ENCODE measurements at regions not wholly inside any gene's neighbourhood (a gene's known extent, or its start where the extent isn't known, plus 50 kb on each side); places are given as distances from the start of the nearest gene placed in this dataset.

GRCh38 chr3:180330440-180330839 lies 271.5 kb upstream of the TTC14 start:
- H3K4me3 ChIP-seq (ENCODE audit: low read depth, low read length) = no peak overlapping the region
- no peaks in the 10 kb centered on the region for H3K36me3 ChIP-seq (ENCODE audit: insufficient read depth, low read length)
- H3K27ac ChIP-seq (ENCODE audit: low read depth, low read length) = no peak overlapping the region
- H3K27me3 ChIP-seq (ENCODE audit: insufficient read depth, low read length) = no peaks in the 10 kb centered on the region
- no peak overlapping the region for H2AFZ ChIP-seq (ENCODE audit: low read length, unreplicated experiment)
- H3K4me1 ChIP-seq (ENCODE audit: control insufficient read depth, insufficient read depth, low read length, unreplicated experiment) = no peaks in the 10 kb centered on the region
- no peaks in the 10 kb centered on the region for H3K79me2 ChIP-seq (ENCODE audit: control insufficient read depth, insufficient read depth, low read length, unreplicated experiment)

- no peaks in the 10 kb centered on the region for H3K79me2 ChIP-seq (ENCODE audit: control insufficient read depth, insufficient read depth, low read length, unreplicated experiment)
- no peak overlapping the region for H2AFZ ChIP-seq (ENCODE audit: low read length, unreplicated experiment)
- no peaks in the 10 kb centered on the region for H3K4me1 ChIP-seq (ENCODE audit: control insufficient read depth, insufficient read depth, low read length, unreplicated experiment)
- H3K27ac ChIP-seq (ENCODE audit: low read depth, low read length) = no peak overlapping the region
- H3K4me3 ChIP-seq (ENCODE audit: low read depth, low read length) = no peak overlapping the region
- H3K36me3 ChIP-seq (ENCODE audit: insufficient read depth, low read length) = no peaks in the 10 kb centered on the region
- no peaks in the 10 kb centered on the region for H3K27me3 ChIP-seq (ENCODE audit: insufficient read depth, low read length)
Measured at GRCh38 chr3:180332608-180333007, 269.4 kb upstream of the TTC14 start.

GRCh38 chr3:180335050-180335449 lies 266.9 kb upstream of the TTC14 start:
- Histone ChIP-seq H3K27ac (ENCODE audit: low read depth, low read length) (no peak overlapping the region), H3K79me2 (ENCODE audit: control insufficient read depth, insufficient read depth, low read length, unreplicated experiment) (no peaks in the 10 kb centered on the region), H3K36me3 (ENCODE audit: insufficient read depth, low read length) (no peaks in the 10 kb centered on the region), H3K27me3 (ENCODE audit: insufficient read depth, low read length) (no peaks in the 10 kb centered on the region), H3K4me3 (ENCODE audit: low read depth, low read length) (no peak overlapping the region), H3K4me1 (ENCODE audit: control insufficient read depth, insufficient read depth, low read length, unreplicated experiment) (no peaks in the 10 kb centered on the region), H2AFZ (ENCODE audit: low read length, unreplicated experiment) (peak overlapping the region; percentile 31)

- H3K4me1 ChIP-seq (ENCODE audit: control insufficient read depth, insufficient read depth, low read length, unreplicated experiment) = no peaks in the 10 kb centered on the region
- H3K79me2 ChIP-seq (ENCODE audit: control insufficient read depth, insufficient read depth, low read length, unreplicated experiment) = no peaks in the 10 kb centered on the region
- no peaks in the 10 kb centered on the region for H3K27me3 ChIP-seq (ENCODE audit: insufficient read depth, low read length)
- no peak overlapping the region for H2AFZ ChIP-seq (ENCODE audit: low read length, unreplicated experiment)
- H3K36me3 ChIP-seq (ENCODE audit: insufficient read depth, low read length) = no peaks in the 10 kb centered on the region
- no peak overlapping the region for H3K4me3 ChIP-seq (ENCODE audit: low read depth, low read length)
- H3K27ac ChIP-seq (ENCODE audit: low read depth, low read length) = no peak overlapping the region
Measured at GRCh38 chr3:180340395-180340794, 261.6 kb upstream of the TTC14 start.

- Histone ChIP-seq H2AFZ (ENCODE audit: low read length, unreplicated experiment) (peak overlapping the region; percentile 15), H3K27ac (ENCODE audit: low read depth, low read length) (no peak overlapping the region), H3K4me3 (ENCODE audit: low read depth, low read length) (no peak overlapping the region), H3K79me2 (ENCODE audit: control insufficient read depth, insufficient read depth, low read length, unreplicated experiment) (no peaks in the 10 kb centered on the region), H3K36me3 (ENCODE audit: insufficient read depth, low read length) (no peaks in the 10 kb centered on the region), H3K4me1 (ENCODE audit: control insufficient read depth, insufficient read depth, low read length, unreplicated experiment) (no peaks in the 10 kb centered on the region), H3K27me3 (ENCODE audit: insufficient read depth, low read length) (no peaks in the 10 kb centered on the region)
Measured at GRCh38 chr3:180341516-180341915, 260.4 kb upstream of the TTC14 start.

GRCh38 chr3:180351601-180352000 lies 250.4 kb upstream of the TTC14 start:
- no peaks in the 10 kb centered on the region for H3K36me3 ChIP-seq (ENCODE audit: insufficient read depth, low read length)
- no peaks in the 10 kb centered on the region for H3K4me1 ChIP-seq (ENCODE audit: control insufficient read depth, insufficient read depth, low read length, unreplicated experiment)
- no peak overlapping the region for H2AFZ ChIP-seq (ENCODE audit: low read length, unreplicated experiment)
- H3K27me3 ChIP-seq (ENCODE audit: insufficient read depth, low read length) = no peaks in the 10 kb centered on the region
- H3K27ac ChIP-seq (ENCODE audit: low read depth, low read length) = no peak overlapping the region
- no peaks in the 10 kb centered on the region for H3K79me2 ChIP-seq (ENCODE audit: control insufficient read depth, insufficient read depth, low read length, unreplicated experiment)
- no peak overlapping the region for H3K4me3 ChIP-seq (ENCODE audit: low read depth, low read length)

- H3K36me3 ChIP-seq (ENCODE audit: insufficient read depth, low read length) = no peaks in the 10 kb centered on the region
- no peak overlapping the region for H2AFZ ChIP-seq (ENCODE audit: low read length, unreplicated experiment)
- no peak overlapping the region for H3K4me3 ChIP-seq (ENCODE audit: low read depth, low read length)
- no peaks in the 10 kb centered on the region for H3K79me2 ChIP-seq (ENCODE audit: control insufficient read depth, insufficient read depth, low read length, unreplicated experiment)
- H3K4me1 ChIP-seq (ENCODE audit: control insufficient read depth, insufficient read depth, low read length, unreplicated experiment) = no peaks in the 10 kb centered on the region
- no peaks in the 10 kb centered on the region for H3K27me3 ChIP-seq (ENCODE audit: insufficient read depth, low read length)
- H3K27ac ChIP-seq (ENCODE audit: low read depth, low read length) = no peak overlapping the region
Measured at GRCh38 chr3:180352261-180352660, 249.7 kb upstream of the TTC14 start.

GRCh38 chr3:180354214-180354613 lies 247.7 kb upstream of the TTC14 start:
- no peak overlapping the region for H3K4me3 ChIP-seq (ENCODE audit: low read depth, low read length)
- H3K4me1 ChIP-seq (ENCODE audit: control insufficient read depth, insufficient read depth, low read length, unreplicated experiment) = peaks cover 8% of the 10 kb centered on the region
- no peaks in the 10 kb centered on the region for H3K36me3 ChIP-seq (ENCODE audit: insufficient read depth, low read length)
- no peak overlapping the region for H2AFZ ChIP-seq (ENCODE audit: low read length, unreplicated experiment)
- H3K27me3 ChIP-seq (ENCODE audit: insufficient read depth, low read length) = no peaks in the 10 kb centered on the region
- no peak overlapping the region for H3K27ac ChIP-seq (ENCODE audit: low read depth, low read length)
- H3K79me2 ChIP-seq (ENCODE audit: control insufficient read depth, insufficient read depth, low read length, unreplicated experiment) = no peaks in the 10 kb centered on the region

GRCh38 chr3:180358179-180358578 lies 243.8 kb upstream of the TTC14 start:
- Histone ChIP-seq H3K27me3 (ENCODE audit: insufficient read depth, low read length) (no peaks in the 10 kb centered on the region), H3K36me3 (ENCODE audit: insufficient read depth, low read length) (no peaks in the 10 kb centered on the region), H3K4me3 (ENCODE audit: low read depth, low read length) (no peak overlapping the region)

GRCh38 chr3:180359061-180359952 lies 242.7 kb upstream of the TTC14 start:
- no peak overlapping the region for H2AFZ ChIP-seq (ENCODE audit: low read length, unreplicated experiment)
- no peak overlapping the region for H3K4me3 ChIP-seq (ENCODE audit: low read depth, low read length)
- H3K79me2 ChIP-seq (ENCODE audit: control insufficient read depth, insufficient read depth, low read length, unreplicated experiment) = no peaks in the 10 kb centered on the region
- no peak overlapping the region for H3K27ac ChIP-seq (ENCODE audit: low read depth, low read length)
- H3K27me3 ChIP-seq (ENCODE audit: insufficient read depth, low read length) = no peaks in the 10 kb centered on the region
- no peaks in the 10 kb centered on the region for H3K36me3 ChIP-seq (ENCODE audit: insufficient read depth, low read length)
- H3K4me1 ChIP-seq (ENCODE audit: control insufficient read depth, insufficient read depth, low read length, unreplicated experiment) = peaks cover 8% of the 10 kb centered on the region

More at GRCh38 chr3:180358179-180358578, 243.8 kb upstream of the TTC14 start:
- H3K4me1 ChIP-seq (ENCODE audit: control insufficient read depth, insufficient read depth, low read length, unreplicated experiment) = peaks cover 8% of the 10 kb centered on the region
- H3K79me2 ChIP-seq (ENCODE audit: control insufficient read depth, insufficient read depth, low read length, unreplicated experiment) = no peaks in the 10 kb centered on the region
- H3K27ac ChIP-seq (ENCODE audit: low read depth, low read length) = no peak overlapping the region
- no peak overlapping the region for H2AFZ ChIP-seq (ENCODE audit: low read length, unreplicated experiment)

- Histone ChIP-seq H3K79me2 (ENCODE audit: control insufficient read depth, insufficient read depth, low read length, unreplicated experiment) (no peaks in the 10 kb centered on the region), H3K4me1 (ENCODE audit: control insufficient read depth, insufficient read depth, low read length, unreplicated experiment) (peaks cover 8% of the 10 kb centered on the region), H3K4me3 (ENCODE audit: low read depth, low read length) (no peak overlapping the region), H2AFZ (ENCODE audit: low read length, unreplicated experiment) (no peak overlapping the region), H3K36me3 (ENCODE audit: insufficient read depth, low read length) (no peaks in the 10 kb centered on the region), H3K27me3 (ENCODE audit: insufficient read depth, low read length) (no peaks in the 10 kb centered on the region), H3K27ac (ENCODE audit: low read depth, low read length) (no peak overlapping the region)
Measured at GRCh38 chr3:180359953-180360279, 242.0 kb upstream of the TTC14 start.

All from ACC112 (cell line).